K562 (cell line): ENCODE measurements at regions not wholly inside any gene's neighbourhood (a gene's known extent, or its start where the extent isn't known, plus 50 kb on each side); places are given as distances from the start of the nearest gene placed in this dataset.

Experiments used
- ATAC-seq: fragments of 200-7000 bp; cut with Tn5 transposase; 3 replicates; pipeline ENCODE4 v1.9.1; 2020; ENCODE audit warnings: moderate library complexity
- BruUV-seq: library from RNA; stranded (reverse); fragments of 400-500 nt; replicated peaks from 2 replicates; lab custom pipeline; 2021; lab: Mats Ljungman, UMichigan
- CTCF ChIA-PET: fragments of 300-600 bp; formaldehyde crosslinking; extraction: SDS; loops from one replicate; lab custom pipeline; 2021; ENCODE audit warnings: low intra/inter-chr PET ratio; lab: Yijun Ruan, JAX
- POLR2A ChIA-PET: fragments of 300-600, 350-650 bp; sonication (Branson Sonifier 250); formaldehyde crosslinking; extraction: SDS; loops from one replicate; lab custom pipeline; 2021; ENCODE audit warnings: antibody characterized with exemption, inconsistent platforms; lab: Yijun Ruan, JAX
- DNase-seq, 4 experiments: peaks; one replicate each; pipeline versions ENCODE4 v3.0.0 to v3.0.0-alpha.2; 2011 to 2018; ENCODE audit warnings: low spot score in 3 of 4, mixed read lengths in 3 of 4; ENCODE audit errors: extremely low read depth in 1 of 4
- FAIRE-seq: peaks from 2 replicates; lab custom pipeline; 2011; peaks lifted over from hg19 to GRCh38; lab: Jason Lieb, UNC
- H2AFZ ChIP-seq: 2 replicates; pipeline ENCODE4 v1.6.0; 2011; ENCODE audit warnings: low read depth, low read length, control low read depth, inconsistent platforms
- H3K27ac ChIP-seq: fragments of 200-600 bp; 3 replicates; pipeline ENCODE4 v1.8.0; 2011; ENCODE audit warnings: low read depth, mild to moderate bottlenecking, control low read depth, inconsistent platforms, low read length, moderate library complexity, mixed read lengths; ENCODE audit errors: extremely low read depth
- H3K27me3 ChIP-seq, 2 experiments: fragments of 300-600 bp in 1 of 2; 2 replicates in 1 of 2; 3 replicates in 1 of 2; pipeline versions ENCODE4 v1.6.0 to v1.8.0; 2011; ENCODE audit warnings: inconsistent platforms in 2 of 2, low read length in 2 of 2, mild to moderate bottlenecking in 1 of 2, mixed read lengths in 1 of 2, moderate library complexity in 1 of 2; ENCODE audit not compliant: control insufficient read depth in 2 of 2, insufficient read depth in 2 of 2
- H3K36me3 ChIP-seq: fragments of 300-600 bp; 3 replicates; pipeline ENCODE4 v1.8.0; 2011; ENCODE audit warnings: mild to moderate bottlenecking, low read length, inconsistent platforms; ENCODE audit not compliant: control insufficient read depth, insufficient read depth
- H3K4me1 ChIP-seq, 2 experiments: fragments of 200-600 bp in 1 of 2; replicated peaks in 1 of 2; 2 replicates in 1 of 2; 3 replicates in 1 of 2; pipeline versions ENCODE4 v1.5.1 to v1.8.0; 2011; ENCODE audit warnings: inconsistent platforms in 2 of 2, low read length in 2 of 2, mild to moderate bottlenecking in 1 of 2, mixed read lengths in 1 of 2, moderate library complexity in 1 of 2; ENCODE audit not compliant: control insufficient read depth in 2 of 2, insufficient read depth in 2 of 2
- H3K4me2 ChIP-seq: 2 replicates; pipeline ENCODE4 v1.6.1; 2011; ENCODE audit warnings: low read length, control low read depth, inconsistent platforms, mixed read lengths; ENCODE audit not compliant: insufficient read depth
- H3K4me3 ChIP-seq: fragments of 200-600 bp; sonication (generic), shearing (Covaris generic); 2 replicates; pipeline ENCODE4 v1.5.1; 2016; ENCODE audit warnings: control low read depth, inconsistent platforms
- H3K79me2 ChIP-seq: fragments of 200-600 bp; 3 replicates; pipeline ENCODE4 v1.8.0; 2011; ENCODE audit warnings: low read length, inconsistent platforms; ENCODE audit not compliant: control insufficient read depth, insufficient read depth
- H3K9ac ChIP-seq, 2 experiments: 2 replicates each; pipeline versions ENCODE4 v1.6.0 to v1.6.1; 2011; ENCODE audit warnings: low read depth in 2 of 2, low read length in 2 of 2, control low read depth in 1 of 2, inconsistent platforms in 1 of 2, mild to moderate bottlenecking in 1 of 2, mixed read lengths in 1 of 2; ENCODE audit not compliant: insufficient read depth in 1 of 2
- H3K9me1 ChIP-seq: one replicate; pipeline ENCODE4 v1.6.0; 2011; ENCODE audit warnings: inconsistent platforms, mild to moderate bottlenecking, low read length, moderate library complexity; ENCODE audit not compliant: control insufficient read depth, insufficient read depth
- H3K9me3 ChIP-seq: replicated peaks from 2 replicates; pipeline ENCODE4 v1.5.1; 2011; ENCODE audit warnings: low read depth, low read length, inconsistent platforms; ENCODE audit not compliant: control insufficient read depth, insufficient read depth
- H4K20me1 ChIP-seq: replicated peaks from 2 replicates; pipeline ENCODE4 v1.6.1; 2011; ENCODE audit warnings: low read length, inconsistent platforms, mixed read lengths; ENCODE audit not compliant: control insufficient read depth, insufficient read depth
- CBX3 ChIP-seq, 2 experiments: IDR thresholded peaks; 1 replicate in 1 of 2; 2 replicates in 1 of 2; pipeline ENCODE4 v1.6.1; 2012; ENCODE audit warnings: inconsistent platforms in 2 of 2, low read length in 2 of 2, borderline replicate concordance in 1 of 2, control low read depth in 1 of 2
- CEBPG ChIP-seq, 3 experiments: fragments of 200-800 bp in 1 of 3; sonication (Bioruptor generic) in 1 of 3; sonication (generic) in 1 of 3; formaldehyde crosslinking in 1 of 3; IDR thresholded peaks in 2 of 3; conservative IDR thresholded peaks in 1 of 3; 2 replicates each; pipeline versions ENCODE4 v1.6.1 to v1.8.0; 2016 to 2022; ENCODE audit warnings: missing compliant biosample characterization in 2 of 3, missing genetic modification characterization in 2 of 3, mild to moderate bottlenecking in 1 of 3, missing genetic modification reagents in 1 of 3
- FOXP1 ChIP-seq: sonication (generic); formaldehyde crosslinking; IDR thresholded peaks from 2 replicates; pipeline ENCODE4 v1.8.0; 2022; ENCODE audit warnings: mild to moderate bottlenecking, missing genetic modification reagents
- MAFG ChIP-seq: fragments of 450-650 bp; conservative IDR thresholded peaks from 2 replicates; pipeline ENCODE4 v1.6.1; 2016; ENCODE audit warnings: missing genetic modification characterization, missing compliant biosample characterization
- PKNOX1 ChIP-seq: fragments of 450-650 bp; IDR thresholded peaks from 2 replicates; pipeline ENCODE4 v1.6.1; 2016
- ZNF316 ChIP-seq: fragments of 450-650 bp; IDR thresholded peaks from 2 replicates; pipeline ENCODE4 v1.6.1; 2016
- ZNF354B ChIP-seq: fragments of 250-450 bp; sonication (Bioruptor Pico); IDR thresholded peaks from 2 replicates; pipeline ENCODE4 v1.4.0; 2020
- WGBS: fragments of 100-300 bp; shearing (Covaris generic); methylation state at CpG from one replicate; pipeline ENCODE4 v1.1.6; 2016; ENCODE audit warnings: low coverage, mixed read lengths; ENCODE audit not compliant: insufficient coverage; ENCODE audit errors: missing lambda C conversion rate; 5-methylcytosine and 5-hydroxymethylcytosine counted together
- in situ Hi-C: fragments of 300-500 bp; cut with MboI; formaldehyde crosslinking; loops from 4 replicates; pipeline ENCODE4 v1.15.0; 2018; ENCODE audit warnings: inconsistent platforms, mixed read lengths
- intact Hi-C: fragments of 100-400 bp; cut with micrococcal nuclease; formaldehyde crosslinking; loops from 2 replicates; pipeline ENCODE4 v1.14.2; 2022

GRCh38 chr14:48546996-48547395 lies 871.6 kb upstream of the MDGA2 start:
- no peaks in the 10 kb centered on the region for H3K9me1 ChIP-seq
- H3K4me1 ChIP-seq = no peaks in the 10 kb centered on the region
- H3K79me2 ChIP-seq = no peaks in the 10 kb centered on the region
- no peaks in the 10 kb centered on the region for H3K9me3 ChIP-seq
- H3K4me2 ChIP-seq = no peak overlapping the region
- 0% methylated on average over 4 of the region's 4 CpGs for WGBS
- H3K27me3 ChIP-seq = no peaks in the 10 kb centered on the region
- no peak overlapping the region for H3K27ac ChIP-seq
- BruUV-seq = no TSS peak
- FAIRE-seq = no peak
- no peak for DNase-seq
- POLR2A ChIA-PET = no interaction called here
- H4K20me1 ChIP-seq = no peaks in the 10 kb centered on the region
- intact Hi-C loops = no loop called here
- H2AFZ ChIP-seq = no peak overlapping the region
- in situ Hi-C loops = no loop called here
- H3K4me3 ChIP-seq = no peak overlapping the region
- no peak for ATAC-seq
- TF ChIP-seq CEBPG (CRISPR knock-in tag; IDR thresholded peaks at IDR 0.05) (no peak), CEBPG (tag; conservative IDR thresholded peaks at IDR 0.05 in 1 of 2, IDR thresholded peaks at IDR 0.05 in 1 of 2) (no peak), PKNOX1 (no peak), CBX3 (IDR thresholded peaks at IDR 0.05; ENCODE audit: borderline replicate concordance in 1 of 2, low read length in 2 of 2) (no peak)
- TF ChIP-seq, all 486 proteins: peak for 0
- Histone ChIP-seq H3K36me3 (no peaks in the 10 kb centered on the region), H3K9ac (no peak overlapping the region)
- CTCF ChIA-PET = no interaction called here

GRCh38 chr14:48537600-48537999 lies 862.2 kb upstream of the MDGA2 start:
- no peaks in the 10 kb centered on the region for H3K36me3 ChIP-seq
- no peak overlapping the region for H3K4me2 ChIP-seq
- intact Hi-C loops = no loop called here
- ATAC-seq (no peak), FAIRE-seq (no peak), DNase-seq (no peak)
- H3K9me1 ChIP-seq = no peaks in the 10 kb centered on the region
- H3K9me3 ChIP-seq = no peaks in the 10 kb centered on the region
- H3K27ac ChIP-seq = no peak overlapping the region
- BruUV-seq = no TSS peak
- H3K4me1 ChIP-seq = no peaks in the 10 kb centered on the region
- H2AFZ ChIP-seq = no peak overlapping the region
- ChIA-PET CTCF (no interaction called here), POLR2A (no interaction called here)
- H4K20me1 ChIP-seq = no peaks in the 10 kb centered on the region
- no peak overlapping the region for H3K9ac ChIP-seq
- H3K27me3 ChIP-seq = no peaks in the 10 kb centered on the region
- TF ChIP-seq ZNF316 = peak; percentile 39; the same call in 1 of the 2 replicates
- no peak for TF ChIP-seq ZNF354B
- no peak for TF ChIP-seq FOXP1 (CRISPR knock-in tag)
- TF ChIP-seq MAFG (tag) = 0 out of 2 replicates have a peak, but pooled peaks have one; percentile 10
- H3K79me2 ChIP-seq = no peaks in the 10 kb centered on the region
- no peak overlapping the region for H3K4me3 ChIP-seq
- in situ Hi-C loops = no loop called here
